ENCODE measurements at regions not wholly inside any gene's neighbourhood (a gene's known extent, or its start where the extent isn't known, plus 50 kb on each side); places are given as distances from the start of the nearest gene placed in this dataset.
"Not testable (repeated sequence)": the region's sequence is repeated elsewhere in the genome, so short reads cannot be mapped to it uniquely, and the experiment has no call there.

GRCh38 chr12:61530456-61530855, 729.7 kb upstream of the USP15 start:
- no peak for DNase-seq

GRCh38 chr12:61531195-61531594, 729.0 kb upstream of the USP15 start:
- DNase-seq = no peak

DNA sequence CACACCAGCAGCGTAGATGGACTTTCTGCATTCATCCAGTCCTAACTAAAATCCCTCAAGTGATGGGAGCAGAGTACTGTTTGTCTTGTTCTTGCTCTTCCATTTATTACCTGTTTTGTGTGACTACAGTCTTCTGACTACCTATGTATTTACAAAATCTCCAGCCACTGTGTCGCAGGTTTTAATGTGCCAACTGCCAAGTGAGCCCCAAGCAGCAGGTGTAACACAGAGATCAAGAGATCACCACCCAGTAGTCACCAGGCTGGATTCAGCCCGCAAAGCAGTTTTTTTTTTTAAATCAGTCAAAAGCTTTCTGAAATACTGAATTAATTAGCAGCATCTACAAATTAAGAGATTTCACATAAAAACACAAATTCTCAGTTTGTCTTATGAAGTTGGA, 724.1 kb upstream of the USP15 start:
- no peak for DNase-seq

DNA sequence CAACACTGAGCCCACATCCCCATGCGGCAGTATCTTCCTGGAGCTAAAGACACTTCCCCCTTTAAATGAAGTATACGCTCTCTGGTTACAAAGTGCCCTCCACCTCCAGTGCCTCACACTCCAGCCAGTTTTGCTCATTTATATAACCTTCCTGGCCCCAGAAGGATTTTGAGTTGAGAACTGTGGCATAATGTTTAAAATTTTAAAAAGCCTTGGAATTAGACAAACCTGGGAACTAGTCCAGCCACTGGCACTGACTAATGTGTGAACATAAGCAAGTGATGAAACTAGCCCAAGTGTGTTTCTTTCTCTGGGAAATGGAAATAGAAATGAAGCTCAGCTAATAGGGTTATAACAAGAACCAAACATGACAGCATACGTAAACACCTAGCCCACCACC, 723.7 kb upstream of the USP15 start:
- no peak for DNase-seq

DNA sequence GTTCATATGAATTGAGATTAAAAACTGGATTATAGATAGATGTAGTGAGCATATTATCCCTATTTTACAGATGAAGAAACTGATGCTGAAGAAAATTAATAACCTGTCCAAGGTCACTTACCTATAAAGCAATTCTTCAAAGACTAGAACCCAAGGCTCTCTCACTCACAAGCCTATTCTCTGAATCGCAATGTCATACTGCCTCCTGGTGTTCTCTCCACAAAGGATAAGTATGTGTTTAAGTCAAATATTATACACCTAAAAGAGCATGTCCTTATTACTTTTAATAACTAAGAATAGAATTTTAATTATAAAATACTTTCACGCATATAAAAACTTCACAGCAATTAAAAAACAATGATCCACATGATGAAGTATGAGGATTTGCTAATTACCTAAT, 721.3 kb upstream of the USP15 start:
- no peak for DNase-seq

DNA sequence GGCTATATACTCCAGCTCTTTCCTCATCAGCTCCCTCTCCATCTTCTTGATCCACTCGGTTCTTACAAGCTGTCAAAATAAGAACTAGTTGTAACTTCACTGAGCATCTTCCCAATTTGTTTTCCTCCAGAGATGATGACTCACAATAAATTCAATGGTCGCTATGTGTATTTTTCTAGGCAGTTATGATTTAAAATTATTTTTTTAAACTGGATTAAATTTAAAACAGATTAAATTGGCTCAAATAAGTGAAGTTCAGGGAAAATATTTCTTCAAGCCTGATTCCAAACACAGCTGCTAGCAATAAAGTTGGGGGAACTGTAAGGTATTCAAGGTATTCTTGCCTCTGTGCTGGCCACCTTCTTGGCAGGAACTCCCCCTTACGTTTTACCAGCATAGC, 717.7 kb upstream of the USP15 start:
- DNase-seq = no peak

- no peak for DNase-seq
Measured at GRCh38 chr12:61546296-61546695, 713.9 kb upstream of the USP15 start.

GRCh38 chr12:61553091-61553490, 707.1 kb upstream of the USP15 start:
- no peak for DNase-seq

GRCh38 chr12:61554268-61555008, 705.8 kb upstream of the USP15 start:
- no peak for DNase-seq

DNA sequence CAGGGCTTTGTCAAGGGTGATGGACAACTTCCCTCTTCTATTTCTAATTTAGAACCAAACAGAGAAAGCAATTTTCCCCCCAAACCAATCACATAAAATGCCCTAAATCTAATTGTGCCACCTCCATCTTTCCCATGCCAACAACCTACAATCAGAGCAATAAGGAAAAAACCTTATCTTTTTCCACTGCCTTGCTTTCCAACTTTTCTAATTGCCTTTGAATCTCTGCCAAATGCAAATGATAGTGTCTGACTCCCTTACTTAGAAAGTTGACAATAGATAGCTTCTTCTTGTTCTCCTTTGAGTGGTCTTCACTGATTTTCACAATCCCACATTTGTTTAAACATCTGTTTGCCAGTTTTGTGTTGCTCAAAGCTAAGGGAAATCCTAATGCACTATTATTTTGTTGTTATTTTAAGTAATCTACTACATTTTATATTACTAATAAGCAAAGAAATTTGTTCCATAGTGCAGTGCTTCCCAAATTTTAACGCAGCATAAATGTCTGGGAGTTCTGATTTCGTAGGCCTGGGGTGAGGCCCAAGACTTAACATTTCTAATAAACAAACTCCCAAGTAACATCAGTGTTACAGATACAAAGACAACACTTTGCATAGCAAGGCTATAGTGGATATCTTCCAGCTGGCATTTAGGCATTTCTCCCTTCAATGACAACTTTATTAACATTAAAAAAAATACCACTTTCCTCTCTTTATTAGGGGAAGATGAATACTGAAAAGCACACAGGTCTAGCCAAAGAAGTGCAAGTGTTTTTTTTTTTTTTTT, 696.3 kb upstream of the USP15 start:
- DNase-seq = no peak

DNA sequence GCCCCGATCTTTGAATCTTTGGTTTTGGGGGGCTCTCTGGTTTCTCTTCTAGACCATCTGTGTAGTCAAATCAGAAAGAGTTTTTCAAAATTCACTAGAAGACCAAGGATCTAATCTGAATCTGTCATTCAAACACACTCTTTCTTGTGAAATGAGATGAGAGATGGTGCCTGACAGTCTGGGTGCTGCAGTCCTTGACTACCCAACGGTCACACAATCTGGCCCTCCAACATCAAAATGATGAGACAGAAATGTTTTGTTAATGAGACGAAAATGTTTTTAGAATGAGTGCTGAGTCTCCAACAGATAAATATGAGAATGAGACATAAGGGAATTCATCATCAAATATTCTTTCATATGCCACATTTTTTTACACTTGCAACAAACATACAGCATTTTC, 695.7 kb upstream of the USP15 start:
- no peak for DNase-seq

DNA sequence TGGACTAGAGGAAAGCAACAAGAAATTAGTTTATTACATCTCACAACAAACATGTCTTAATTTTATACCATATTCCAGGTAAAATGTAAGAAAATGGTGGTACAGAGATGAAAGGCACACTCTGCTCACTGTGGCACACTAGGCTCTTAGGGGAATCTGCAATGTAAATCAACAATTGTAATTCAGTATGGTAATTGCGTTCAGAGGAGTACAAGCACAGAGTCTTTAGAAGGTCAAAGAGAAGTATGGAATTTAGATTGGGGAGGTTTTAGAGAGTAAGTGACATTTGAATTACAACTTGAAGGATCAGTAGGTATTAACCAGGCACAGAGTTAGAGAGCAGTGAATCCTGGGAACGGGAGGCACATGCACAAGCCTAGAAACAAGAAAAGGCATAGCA, 694.0 kb upstream of the USP15 start:
- no peak for DNase-seq

GRCh38 chr12:61574339-61574738, 685.9 kb upstream of the USP15 start:
- DNase-seq = no peak

DNA sequence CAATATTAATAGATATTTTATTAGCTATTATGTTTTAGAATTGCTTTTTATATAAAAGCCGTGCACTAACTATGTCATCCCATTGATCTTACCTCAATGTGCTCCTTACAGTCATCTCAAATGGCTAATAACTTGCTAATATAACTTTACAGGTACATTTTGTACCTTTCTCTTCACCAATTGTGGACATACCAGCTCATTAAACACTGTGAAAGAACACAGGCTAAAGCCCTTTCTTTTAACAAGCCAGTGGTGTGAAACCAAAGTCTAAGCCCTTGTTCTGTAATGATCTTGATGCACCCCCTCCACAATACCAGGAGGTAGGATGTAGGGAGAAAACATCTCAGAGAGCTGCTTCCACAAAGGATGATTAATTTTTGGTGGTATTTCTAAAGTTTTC, 675.3 kb upstream of the USP15 start:
- DNase-seq = no peak

DNA sequence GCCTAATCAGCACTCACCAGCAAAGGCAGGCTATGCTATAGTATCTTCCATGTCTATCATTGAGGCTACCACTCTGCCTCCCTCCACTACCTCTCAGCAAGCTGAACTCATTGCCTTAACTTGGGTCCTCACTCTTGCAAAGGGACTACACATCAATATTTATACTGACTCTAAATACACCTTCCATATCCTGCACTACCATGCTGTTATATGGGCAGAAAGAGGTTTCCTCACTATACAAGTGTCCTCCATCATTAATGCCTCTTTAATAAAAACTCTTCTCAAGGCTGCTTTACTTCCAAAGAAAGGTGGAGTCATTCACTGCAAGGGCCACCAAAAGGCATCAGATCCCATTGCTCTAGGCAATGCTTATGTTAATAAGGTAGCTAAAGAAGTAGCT, 669.3 kb upstream of the USP15 start:
- not testable (repeated sequence) for DNase-seq

DNA sequence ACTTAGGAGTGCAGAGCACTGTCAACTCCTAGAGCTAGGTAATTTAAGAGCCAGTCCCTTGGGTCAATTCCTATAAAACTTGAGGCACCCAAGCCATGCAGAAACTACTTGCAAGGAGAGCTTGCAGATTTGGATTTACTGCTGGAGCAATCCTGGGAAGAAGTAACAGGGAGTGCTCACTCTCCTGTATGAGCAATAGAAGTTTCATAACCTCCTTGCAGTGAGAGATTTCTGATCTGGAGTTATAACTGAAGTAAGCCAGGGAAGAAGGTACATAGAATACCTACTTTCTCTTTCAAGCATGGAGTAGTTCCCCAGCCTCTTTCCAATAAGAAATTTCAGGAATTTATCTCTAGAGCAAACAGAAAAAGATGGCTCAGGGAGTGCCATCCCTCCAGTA, 650.1 kb upstream of the USP15 start:
- no peak for DNase-seq

DNA sequence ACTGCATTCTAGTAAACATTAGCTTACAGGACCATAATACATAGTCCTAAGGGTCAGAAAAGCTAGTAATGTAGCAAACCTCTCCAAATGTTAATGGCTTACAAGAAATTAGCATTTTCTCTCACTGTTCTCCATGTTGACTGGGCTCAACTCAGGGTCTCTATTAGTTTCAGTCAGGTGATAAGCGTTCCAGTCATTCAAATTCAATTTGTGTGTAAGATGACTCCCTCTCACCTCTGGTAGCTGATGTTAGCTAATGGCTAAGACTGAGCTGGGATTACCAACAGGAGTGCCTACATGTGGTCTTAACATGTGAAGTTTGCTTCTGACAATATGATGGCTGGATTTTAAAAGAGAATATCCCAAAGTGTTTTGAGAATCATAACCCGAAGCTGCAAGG, 630.5 kb upstream of the USP15 start:
- no peak for DNase-seq

DNA sequence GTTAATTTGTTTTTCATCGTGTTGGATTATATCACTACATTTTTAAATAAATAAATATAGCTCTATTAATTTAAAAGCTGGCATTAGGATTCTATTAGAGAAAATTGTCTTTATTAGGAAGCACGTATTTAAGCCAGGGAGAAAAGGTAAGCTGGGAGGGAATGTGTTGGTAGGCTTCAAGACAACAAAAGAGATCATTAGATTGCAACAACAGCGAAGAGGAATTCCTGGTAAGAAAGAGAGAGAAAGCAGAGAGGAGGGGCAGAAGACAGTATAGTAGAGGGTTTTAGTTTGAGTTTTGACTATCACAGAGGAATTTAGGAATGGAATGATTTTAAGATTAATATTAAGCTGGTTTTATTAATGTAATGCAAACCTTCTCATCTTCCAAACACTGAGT, 613.6 kb upstream of the USP15 start:
- DNase-seq = no peak

DNA sequence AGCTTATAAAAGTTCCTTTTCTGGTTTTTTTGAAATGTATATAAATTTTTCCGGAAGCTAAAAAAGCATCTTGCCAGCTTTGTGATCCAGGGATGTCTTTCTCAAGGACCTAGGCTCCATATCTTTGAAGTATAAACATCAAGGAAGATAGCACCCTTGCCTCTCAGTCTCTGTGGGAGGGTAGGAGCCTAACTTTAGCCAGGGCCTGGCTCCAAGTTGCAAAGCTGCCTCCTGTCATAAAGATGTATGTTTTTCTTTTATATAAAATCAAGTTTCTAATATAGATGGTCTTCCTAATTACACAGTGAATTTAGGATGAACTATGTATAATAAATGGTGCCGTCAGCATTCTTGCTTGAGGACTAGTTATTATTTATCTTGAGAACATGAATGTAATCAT, 612.6 kb upstream of the USP15 start:
- no peak for DNase-seq

DNA sequence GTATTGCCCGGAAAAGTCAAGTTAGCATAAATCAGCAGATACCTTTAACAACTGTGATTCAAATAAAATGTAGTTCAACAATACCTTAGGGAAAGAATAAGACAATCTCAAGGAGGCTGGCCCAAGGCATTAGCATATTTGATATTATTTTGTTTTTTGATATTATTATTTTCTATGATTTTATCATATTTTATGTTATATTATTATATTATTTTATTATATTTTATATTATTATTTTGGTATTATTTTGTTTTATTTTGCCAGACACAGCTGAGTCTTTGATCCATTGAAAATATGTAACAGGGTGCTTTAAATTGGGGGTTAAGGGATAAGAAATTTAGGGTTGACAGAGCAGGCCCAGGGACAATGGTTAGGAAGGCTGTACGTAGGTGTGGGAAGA, 607.9 kb upstream of the USP15 start:
- no peak for DNase-seq

DNA sequence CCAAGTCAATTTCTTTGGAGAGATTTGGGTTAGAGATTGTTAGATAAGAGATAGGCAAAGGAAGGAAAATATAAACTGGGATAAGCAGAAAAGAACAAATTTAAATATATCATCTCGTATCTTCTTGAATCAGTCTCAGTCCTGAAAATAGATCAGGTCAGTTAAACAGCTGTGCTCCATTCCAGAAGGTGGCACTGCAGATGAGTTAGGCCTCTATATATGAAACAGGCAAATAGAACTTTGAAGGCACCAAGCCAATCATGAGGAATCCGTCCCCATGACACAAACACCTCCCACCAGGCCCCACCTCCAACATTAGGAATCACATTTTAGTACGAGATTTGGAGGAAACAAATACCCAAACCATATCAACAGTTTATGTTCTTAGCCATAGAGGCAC, 605.5 kb upstream of the USP15 start:
- DNase-seq = no peak

GRCh38 chr12:61655241-61655640, 605.0 kb upstream of the USP15 start:
- no peak for DNase-seq

- no peak for DNase-seq
Measured at GRCh38 chr12:61667676-61668075, 592.5 kb upstream of the USP15 start.

DNA sequence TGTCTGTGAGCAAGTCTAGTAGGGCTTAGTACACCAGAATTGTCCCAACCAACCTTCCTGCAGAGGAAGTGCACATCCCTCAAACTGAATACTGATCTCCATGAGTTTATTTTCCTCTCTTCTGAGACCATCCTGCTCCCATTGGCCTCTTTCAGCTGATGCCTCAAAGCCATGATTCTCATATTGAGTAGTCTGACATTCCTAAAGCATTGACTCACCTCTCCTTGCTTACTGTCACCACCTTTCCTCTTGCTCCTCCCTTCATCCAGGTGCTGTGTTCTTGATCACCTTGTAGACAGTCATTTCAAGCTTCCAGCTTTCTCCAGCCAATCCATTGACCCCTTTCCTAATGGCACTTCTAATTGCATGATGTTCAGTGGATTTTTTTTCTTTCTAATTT, 583.7 kb upstream of the USP15 start:
- no peak for DNase-seq

- no peak for DNase-seq
Measured at GRCh38 chr12:61687407-61687806, 572.8 kb upstream of the USP15 start.

All from EL (cell line).